HG03108 (cell line): ENCODE measurements at regions not wholly inside any gene's neighbourhood (a gene's known extent, or its start where the extent isn't known, plus 50 kb on each side); places are given as distances from the start of the nearest gene placed in this dataset.
"Not testable (repeated sequence)": the region's sequence is repeated elsewhere in the genome, so short reads cannot be mapped to it uniquely, and the experiment has no call there.

Source experiments
- ATAC-seq: cut with Tn5 transposase; IDR thresholded peaks from one replicate; pipeline ENCODE4 v1.9.1; 2021; ENCODE audit warnings: moderate library complexity; ENCODE audit not compliant: unreplicated experiment

DNA sequence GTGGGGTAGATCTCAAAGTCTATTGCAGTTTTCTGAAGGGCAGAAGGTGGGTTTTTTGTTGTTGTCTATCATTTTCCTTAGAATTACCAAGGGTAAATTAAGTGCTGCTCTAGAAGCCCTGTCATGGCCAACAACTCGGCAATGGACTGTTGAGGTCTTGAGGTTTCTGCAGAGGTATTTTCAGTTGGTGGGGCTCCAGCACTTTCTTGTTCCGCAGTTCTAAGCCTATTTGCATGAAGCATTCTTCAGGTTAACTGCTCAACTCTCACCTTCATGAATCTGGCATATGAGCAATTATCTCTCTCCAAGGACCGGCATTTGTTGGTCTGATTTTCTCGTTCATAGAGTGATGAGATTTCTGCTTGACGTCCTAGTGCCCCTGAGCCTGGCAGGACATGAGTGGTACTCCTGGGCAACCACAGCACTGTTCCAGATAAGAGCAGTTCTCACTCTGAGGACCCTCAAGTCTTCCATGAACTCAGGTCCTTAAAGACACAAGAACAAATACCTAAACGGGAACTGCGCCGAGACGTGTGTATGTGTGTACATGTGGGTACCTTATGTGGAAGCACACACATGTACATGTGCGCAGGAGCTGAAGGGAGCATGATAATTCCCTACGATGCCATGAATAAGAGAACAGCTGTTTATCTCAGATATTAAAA is 544.5 kb downstream of the CSNK1G3 start:
- peak; percentile 59 for ATAC-seq

DNA sequence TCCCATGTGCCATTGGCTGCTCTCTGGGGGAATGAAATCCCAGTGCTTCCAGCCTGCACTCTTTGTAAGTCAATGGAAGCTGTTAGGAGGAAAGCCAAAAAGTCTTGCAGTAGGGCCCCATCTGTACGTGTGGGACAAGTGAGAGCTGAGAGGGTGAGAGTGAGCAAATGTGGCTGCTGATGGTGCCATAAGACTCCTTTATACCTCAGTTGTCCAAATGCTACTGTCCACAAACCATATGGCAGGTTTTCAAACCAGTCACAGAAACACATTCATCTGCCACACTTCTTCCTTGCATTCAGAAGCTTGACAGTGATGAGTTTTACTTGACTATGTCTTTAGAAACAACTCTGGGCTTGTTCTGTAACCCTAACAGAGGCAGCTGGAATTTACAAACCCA is 543.8 kb downstream of the CSNK1G3 start:
- ATAC-seq = no peak

DNA sequence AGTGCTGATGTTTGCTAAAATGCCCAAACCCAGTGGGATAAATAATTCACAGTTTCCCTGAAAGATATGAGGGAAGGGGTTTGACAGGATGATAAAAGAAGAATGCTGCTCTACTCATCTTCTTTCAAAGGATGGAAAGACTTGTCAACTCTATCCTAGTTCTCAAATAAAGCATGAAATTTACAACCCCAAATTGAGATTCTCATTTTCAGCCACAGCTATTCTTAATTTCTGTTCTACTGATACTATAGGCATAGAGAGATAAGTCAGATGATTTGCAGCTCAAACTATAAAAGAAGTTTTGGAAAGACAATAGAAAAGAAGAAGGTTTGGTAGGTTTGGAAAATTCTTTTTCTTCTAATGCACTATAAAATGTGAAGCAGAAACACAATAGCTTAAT is 542.6 kb downstream of the CSNK1G3 start:
- ATAC-seq = no peak

DNA sequence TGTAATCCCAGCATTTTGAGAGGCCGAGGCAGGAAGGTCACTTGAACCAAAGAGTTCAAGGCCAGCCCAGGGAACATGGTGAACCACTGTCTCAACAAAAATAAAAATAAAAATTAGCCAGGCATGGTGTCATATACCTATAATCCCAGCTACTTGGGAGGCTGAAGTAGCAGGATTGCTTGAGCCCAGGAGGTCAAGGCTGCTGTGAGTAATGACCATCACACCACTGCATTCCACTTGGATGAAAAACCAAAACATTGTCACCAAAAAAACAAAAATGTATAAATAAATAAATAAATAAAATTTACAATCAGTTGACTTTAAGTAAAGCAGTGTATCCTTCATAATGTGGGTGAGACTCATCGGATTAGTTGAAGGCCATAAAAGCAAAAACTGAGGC is 541.4 kb downstream of the CSNK1G3 start:
- ATAC-seq = no peak

DNA sequence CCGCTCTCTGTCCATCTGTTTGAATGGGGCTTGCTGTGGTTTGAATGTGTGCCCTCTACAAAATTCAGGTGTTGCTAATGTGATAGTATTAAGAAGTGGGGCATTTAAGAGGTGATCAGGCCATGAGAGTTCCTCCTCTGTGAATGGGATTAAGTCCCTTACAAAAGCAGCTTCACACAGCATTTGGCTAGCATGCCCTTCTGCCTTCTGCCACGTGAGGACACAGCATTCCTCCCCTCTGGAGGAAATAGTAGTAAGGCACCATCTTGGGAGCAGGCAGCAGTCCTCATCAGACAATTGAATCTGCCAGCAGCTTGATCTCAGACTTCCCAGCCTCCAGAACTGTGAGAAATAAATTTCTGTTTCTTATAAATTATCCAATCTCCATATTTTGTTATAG is 540.2 kb downstream of the CSNK1G3 start:
- no peak for ATAC-seq

DNA sequence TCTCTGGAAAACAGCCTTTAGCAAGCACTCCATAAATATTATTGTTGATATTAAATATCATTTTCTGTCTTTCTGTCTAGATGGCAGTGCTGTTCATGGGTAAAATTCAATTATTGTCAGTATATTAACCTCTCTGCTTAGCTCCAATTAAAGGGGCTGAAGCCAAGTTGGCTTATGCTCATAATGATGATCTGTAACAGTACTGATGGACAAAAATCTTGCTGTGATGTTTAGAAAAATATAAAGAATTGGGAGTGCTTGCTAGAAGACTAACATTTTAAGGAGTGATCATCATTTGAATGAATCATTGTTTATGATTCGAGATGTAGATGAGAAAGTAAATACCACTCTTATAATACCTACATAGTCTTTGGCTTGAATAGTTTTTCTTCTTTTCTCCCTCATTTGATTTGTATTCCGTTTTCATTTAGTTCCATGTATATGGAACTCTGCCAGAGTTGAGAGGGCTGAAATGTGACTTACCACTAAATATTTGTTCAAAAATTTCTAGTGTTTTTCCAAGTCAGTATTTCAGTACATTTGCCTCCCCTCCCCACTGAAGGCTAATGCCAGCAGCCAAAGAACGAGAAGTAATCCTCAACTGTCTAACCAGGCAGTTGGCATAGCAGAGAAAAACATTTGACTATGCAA is 538.3 kb downstream of the CSNK1G3 start:
- no peak for ATAC-seq

DNA sequence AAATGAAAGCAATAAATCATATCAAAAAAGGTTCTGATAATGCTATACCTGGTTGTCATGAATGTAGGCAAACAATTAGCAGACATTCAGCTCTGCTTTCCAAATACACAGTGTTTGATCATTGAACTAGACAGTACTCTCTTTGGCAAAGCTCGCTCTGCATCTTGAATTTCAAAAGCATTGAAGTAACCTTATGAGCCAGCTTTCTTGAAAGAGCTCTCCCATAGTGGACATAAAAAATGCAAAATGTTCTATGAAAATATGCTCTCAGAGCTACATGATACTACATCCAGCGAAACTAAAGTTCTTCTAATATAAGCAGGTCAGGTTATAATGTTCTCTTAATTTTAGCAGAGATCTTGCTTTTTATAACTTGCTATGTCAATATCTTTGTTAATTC is 533.4 kb downstream of the CSNK1G3 start:
- ATAC-seq = no peak

DNA sequence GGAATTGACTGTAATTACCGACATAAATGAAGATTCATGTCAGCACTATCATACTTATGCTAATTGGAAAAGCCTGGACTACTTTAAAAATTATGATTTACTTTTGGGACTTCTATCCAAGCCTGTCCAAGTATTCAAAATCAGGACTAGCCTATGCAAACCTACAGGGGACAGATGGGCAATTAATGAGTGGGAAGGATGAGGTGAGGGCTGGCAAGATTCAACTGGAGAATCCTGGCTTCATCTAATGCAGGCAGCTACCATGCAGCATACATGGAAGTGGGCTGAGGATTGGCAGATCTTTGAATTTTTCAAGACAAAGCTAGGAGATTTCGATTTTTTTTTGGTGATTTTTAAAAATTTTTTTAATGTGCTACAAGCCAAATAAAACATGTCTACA is 532.6 kb downstream of the CSNK1G3 start:
- no peak for ATAC-seq

DNA sequence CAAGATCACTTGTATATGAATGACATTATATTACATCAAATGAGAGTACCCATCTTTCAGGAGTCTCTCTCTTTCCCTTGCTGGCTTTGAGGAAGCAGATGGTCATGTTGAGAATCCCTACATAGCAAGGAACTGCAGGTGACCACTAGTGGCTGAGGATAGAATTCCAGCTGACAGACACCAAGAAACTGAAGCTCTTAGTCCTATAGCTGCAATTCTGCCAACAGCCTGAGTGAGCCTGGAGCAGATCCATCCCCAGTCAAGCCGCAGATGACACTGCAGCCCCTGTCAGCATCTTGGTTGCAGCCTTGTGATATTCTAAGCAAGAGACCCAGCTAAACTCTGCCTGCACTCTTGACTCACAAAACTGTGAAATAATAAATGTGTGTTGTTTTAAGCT is 531.5 kb downstream of the CSNK1G3 start:
- no peak for ATAC-seq

DNA sequence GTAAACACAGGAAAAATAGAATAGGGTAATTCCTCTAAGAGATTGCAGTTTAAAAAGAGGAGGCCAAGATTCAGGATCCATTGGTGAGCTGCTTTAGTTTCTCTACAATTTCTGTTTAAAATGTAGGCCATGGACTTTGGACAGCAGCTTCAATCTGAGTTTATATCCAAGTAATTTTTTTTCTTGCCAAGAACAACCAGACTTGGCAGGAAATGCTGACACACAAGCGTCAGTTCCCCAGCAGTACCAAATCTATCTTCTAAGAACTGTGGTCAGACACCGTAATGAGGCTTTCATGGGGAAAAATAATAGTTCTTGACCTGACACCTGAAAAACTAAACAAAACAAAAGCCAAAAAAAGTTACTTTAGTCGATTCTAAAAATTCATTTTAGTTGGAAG is 528.8 kb downstream of the CSNK1G3 start:
- no peak for ATAC-seq

DNA sequence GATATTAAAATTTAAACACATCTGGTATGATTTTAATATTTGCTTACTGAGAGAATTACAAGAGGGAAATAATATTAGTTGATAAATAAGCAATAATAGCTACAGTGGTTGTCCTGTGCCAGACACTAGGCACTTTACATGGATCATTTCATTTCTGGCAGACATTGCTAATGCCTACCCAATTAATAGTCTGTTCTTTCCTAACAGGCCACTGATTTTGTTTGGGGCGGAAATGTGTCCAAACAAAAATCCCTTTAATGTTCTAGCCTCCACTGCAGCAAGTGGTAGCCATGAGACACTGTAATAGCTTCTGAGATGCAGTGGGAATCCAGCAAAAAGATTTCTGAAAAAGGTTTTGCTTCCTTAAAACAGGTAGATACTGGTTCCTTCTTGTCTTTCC is 527.4 kb downstream of the CSNK1G3 start:
- no peak for ATAC-seq

DNA sequence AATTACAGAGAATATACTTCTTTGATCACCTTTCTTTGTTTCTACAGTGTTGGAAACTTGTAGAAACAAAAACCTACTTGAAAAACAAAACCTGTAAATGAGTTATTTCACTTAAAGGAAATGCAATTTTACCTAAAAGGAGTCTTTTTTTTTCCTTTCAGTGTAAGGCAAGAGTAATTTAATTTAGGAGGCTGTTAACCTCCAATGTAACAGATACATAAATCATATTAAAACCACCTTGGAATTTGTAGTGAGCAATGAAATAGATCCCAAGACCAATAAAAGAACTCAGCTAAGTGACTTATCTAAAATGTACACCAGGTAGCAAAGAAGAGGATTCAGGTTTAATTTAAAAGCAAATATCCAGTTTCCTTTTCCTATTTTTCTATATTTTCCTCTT is 524.8 kb downstream of the CSNK1G3 start:
- no peak for ATAC-seq

DNA sequence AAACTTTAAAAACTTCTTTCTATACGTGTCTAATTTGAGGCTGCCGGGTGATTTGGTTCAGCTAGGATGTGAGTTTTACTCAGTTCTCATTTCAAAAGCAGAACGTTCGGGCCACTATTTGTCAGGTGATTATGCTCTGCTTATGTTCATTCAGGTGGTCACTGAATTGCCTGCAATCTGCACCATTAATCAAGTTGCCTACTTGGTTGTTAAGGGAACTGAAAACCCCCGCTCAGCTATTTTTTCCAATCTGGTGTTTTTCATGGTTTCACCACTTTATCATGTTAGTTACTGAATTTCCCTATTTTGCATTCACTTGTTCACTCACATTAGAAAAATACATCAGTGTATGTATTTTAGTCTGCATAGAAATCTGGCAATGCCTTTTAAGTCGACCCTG is 523.0 kb downstream of the CSNK1G3 start:
- peak; percentile 98 for ATAC-seq

DNA sequence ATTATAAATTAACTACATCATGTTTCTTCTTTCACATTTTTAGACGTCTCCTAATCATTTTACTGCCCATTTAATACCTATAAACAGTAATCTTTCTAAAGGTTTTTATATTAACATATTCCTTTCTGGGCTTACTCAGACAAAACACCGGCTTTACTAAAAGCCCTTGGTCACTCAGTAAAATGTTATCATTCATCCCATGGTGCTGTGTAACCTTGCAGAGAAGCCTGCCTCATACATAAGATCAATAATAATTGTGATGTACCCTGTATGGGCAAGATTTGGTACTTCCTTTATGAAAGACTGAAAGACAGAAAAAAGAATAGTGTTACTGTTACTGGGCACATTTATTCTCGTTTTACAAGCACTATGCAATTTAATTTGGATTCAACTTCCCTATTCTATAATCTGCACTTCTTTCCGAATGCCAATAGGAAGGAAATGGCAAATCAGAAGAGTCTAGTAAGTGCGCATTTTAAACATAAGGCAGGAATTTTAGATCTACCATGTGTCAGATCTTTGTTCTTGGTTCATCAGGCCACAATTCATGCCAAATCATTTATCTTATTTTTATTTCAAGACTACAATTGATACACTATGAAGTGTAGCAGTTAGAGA is 522.2 kb downstream of the CSNK1G3 start:
- ATAC-seq = no peak

DNA sequence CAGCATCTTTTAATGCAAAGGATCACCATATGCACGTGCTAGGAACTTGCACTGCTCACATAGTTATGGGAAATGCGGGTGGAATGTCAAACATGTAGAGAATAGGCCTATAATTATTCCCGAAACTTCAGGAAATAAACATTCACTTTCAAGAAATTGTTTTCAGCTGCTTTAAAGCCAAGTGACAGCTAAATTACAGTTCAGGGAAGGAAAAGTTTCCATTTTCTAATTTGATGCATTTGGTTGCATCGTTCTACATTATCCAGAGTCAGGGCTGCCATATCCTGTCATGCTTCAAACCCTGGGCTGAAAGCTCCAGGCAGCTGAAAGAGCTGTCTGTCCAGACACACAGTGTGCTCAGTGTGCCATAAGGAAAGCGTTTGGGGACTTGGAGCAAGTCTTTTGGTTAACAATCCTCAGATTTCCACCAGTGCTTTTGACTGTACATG is 518.1 kb downstream of the CSNK1G3 start:
- ATAC-seq = no peak

DNA sequence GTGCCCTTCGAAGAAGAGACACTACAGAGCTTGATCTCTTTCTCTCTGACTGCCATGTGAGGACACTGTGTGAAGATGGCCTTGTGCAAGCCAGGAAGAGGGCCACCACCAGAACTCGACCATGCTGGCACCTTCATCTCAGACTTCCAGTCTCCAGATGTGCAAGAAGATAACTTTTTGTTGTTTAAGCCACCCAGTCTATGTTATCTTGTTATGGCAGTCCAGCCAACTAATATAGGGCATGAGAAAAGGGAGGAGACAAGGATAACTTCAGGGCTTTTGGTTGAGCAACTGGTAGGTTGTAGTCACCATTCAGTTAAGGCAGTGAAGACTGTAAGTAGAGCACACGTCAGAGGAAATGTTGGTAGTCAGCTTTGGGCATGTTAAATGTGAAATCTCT is 515.5 kb downstream of the CSNK1G3 start:
- ATAC-seq = no peak

DNA sequence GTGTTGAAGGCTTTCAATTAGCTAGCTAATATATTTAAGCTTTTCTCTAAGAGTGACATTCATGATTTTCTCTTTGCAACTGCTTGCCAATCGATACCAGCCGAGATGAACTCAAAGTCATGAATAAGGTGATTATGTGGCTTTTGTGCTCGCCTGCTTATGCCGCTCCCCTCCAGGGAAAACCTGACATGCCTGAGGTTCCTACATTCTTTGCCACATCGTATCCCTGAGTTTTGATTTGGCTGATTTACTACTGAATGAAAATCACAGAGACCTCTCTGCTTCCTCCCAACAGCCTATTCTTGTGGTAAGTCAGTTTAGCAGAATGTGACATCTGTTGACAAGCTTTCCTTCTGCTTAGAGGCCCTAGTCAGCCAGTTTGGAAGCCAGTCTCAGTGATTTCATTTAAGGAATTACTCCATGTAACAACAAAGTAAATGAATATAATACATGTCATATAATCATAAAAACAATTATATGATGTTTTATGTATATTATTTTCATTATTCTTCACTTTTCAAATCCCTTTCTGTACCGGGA is 513.4 kb downstream of the CSNK1G3 start:
- no peak for ATAC-seq

DNA sequence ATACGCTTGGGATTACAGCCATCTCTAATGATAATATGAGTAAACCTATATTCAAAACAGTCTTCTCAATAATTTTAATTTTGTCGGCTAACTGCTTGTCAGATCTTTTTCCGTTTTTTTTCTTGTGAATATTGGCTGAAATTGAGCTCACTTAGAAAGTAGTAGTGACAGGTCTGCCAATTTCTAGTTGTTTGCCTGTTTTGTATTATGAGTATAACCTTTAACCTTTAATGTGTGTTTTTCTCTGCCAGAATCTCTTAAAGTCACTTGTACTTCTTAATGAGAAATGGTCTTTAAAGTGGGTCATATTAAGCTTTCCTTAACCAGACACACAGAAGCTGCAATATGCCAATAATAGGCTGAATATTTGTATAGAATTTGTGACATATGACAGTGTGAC is 511.0 kb downstream of the CSNK1G3 start:
- no peak for ATAC-seq

DNA sequence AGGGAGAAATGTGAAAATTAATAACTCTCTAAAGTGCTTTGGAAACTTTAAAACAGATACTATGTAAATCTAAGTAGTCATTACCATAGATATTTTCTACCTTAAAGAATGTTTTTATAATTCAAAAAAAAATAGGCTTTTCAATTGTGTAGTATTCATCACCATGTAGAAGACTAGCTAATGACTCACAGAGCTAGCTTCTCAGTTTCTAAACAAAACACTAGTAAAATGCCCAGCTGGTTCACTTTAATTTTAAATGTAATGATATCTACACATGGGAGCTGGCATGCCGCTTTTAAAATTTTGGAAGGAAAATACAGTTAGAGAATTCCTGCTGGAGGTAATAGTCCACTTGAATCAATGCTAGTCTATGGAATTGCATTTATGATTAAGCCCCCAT is 509.8 kb downstream of the CSNK1G3 start:
- ATAC-seq = no peak

DNA sequence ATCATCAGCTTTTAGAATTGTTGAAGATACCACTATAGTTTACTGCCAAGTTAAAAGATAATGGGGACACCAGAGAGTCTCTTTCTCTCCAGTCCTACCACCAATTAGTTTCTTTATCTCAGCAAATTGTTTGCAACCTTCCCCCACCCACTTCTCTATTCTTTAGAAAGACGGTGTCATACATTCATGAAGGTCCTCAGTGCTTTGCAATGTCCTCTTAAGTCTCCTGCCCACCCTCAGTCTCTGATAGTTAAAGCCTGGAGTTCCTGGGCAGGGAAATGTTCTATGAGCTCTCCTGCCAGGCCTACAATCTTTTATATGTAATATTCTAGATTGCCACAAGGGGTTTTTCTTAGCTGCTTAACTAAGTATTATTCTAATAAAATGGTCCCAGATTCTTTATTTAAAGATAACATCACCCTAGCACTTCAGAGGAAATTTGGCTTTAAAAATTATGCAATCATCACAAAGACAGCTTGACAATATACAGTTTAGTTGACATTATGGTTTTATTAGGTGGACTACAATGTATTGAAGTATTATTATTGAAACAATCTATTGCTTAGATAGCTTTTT is 509.2 kb downstream of the CSNK1G3 start:
- ATAC-seq = no peak

DNA sequence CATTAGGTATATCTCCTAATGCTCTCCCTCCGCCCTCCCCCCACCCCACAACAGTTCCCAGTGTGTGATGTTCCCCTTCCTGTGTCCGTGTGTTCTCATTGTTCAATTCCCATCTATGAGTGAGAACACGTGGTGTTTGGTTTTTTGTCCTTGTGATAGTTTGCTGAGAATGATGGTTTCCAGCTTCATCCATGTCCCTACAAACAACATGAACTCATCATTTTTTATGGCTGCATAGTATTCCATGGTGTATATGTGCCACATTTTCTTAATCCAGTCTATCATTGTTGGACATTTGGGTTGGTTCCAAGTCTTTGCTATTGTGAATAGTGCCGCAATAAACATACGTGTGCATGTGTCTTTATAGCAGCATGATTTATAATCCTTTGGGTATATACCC is 505.3 kb downstream of the CSNK1G3 start:
- ATAC-seq = not testable (repeated sequence)
